CD4-positive, alpha-beta T cell (primary cell): ENCODE measurements at regions not wholly inside any gene's neighbourhood (a gene's known extent, or its start where the extent isn't known, plus 50 kb on each side); places are given as distances from the start of the nearest gene placed in this dataset.

Experiments used
- ATAC-seq: fragments of 200-7000 bp; cut with Tn5 transposase; one replicate; pipeline ENCODE4 v1.10.0; 2022; ENCODE audit warnings: mild to moderate bottlenecking; ENCODE audit not compliant: poor library complexity
- CTCF ChIA-PET: fragments of 350-600 bp; sonication (Branson Sonifier 250); formaldehyde crosslinking; loops from one replicate; lab custom pipeline; 2021; ENCODE audit warnings: antibody characterized with exemption, inconsistent platforms; lab: Charles Lee
- POLR2A ChIA-PET: fragments of 350-600 bp; sonication (Branson Sonifier 250); formaldehyde crosslinking; loops from one replicate; lab custom pipeline; 2021; ENCODE audit warnings: antibody characterized with exemption, inconsistent platforms; lab: Charles Lee
- DNase-seq, 14 experiments: peaks; one replicate each; pipeline ENCODE4 v3.0.0-alpha.2; 2013 to 2020; ENCODE audit warnings: mixed read lengths in 2 of 14
- H3K27ac ChIP-seq, 2 donors: one replicate each; pipeline versions ENCODE4 v1.5.1 to v1.7.0; 2013; ENCODE audit warnings: low read length in 2 of 2, low read depth in 1 of 2, mild to moderate bottlenecking in 1 of 2
- H3K27me3 ChIP-seq, 2 experiments: 1 replicate in 1 of 2; 2 replicates in 1 of 2; pipeline versions ENCODE4 v1.6.1 to v1.7.0; 2013; ENCODE audit warnings: low read length in 2 of 2, control low read depth in 1 of 2, mild to moderate bottlenecking in 1 of 2, moderate library complexity in 1 of 2; ENCODE audit not compliant: insufficient read depth in 2 of 2, control insufficient read depth in 1 of 2
- H3K36me3 ChIP-seq: one replicate; pipeline ENCODE4 v1.6.1; 2013; ENCODE audit warnings: low read length, control low read depth; ENCODE audit not compliant: insufficient read depth
- H3K4me1 ChIP-seq: one replicate; pipeline ENCODE4 v1.6.1; 2013; ENCODE audit warnings: low read length, control low read depth; ENCODE audit not compliant: insufficient read depth
- H3K4me3 ChIP-seq: one replicate; pipeline ENCODE4 v1.5.1; 2013; ENCODE audit warnings: mild to moderate bottlenecking, low read length, moderate library complexity
- H3K9me3 ChIP-seq, 2 experiments: 1 replicate in 1 of 2; 2 replicates in 1 of 2; pipeline versions ENCODE4 v1.6.1 to v1.7.0; 2013; ENCODE audit warnings: low read length in 2 of 2, mild to moderate bottlenecking in 2 of 2, control low read depth in 1 of 2, moderate library complexity in 1 of 2; ENCODE audit not compliant: control insufficient read depth in 1 of 2, insufficient read depth in 1 of 2
- H3K27ac Mint-ChIP-seq: one replicate; pipeline ENCODE4 v1.8.0; 2020; ENCODE audit warnings: mixed read lengths
- H3K27me3 Mint-ChIP-seq: one replicate; pipeline ENCODE4 v1.8.0; 2021; ENCODE audit warnings: mixed read lengths
- H3K36me3 Mint-ChIP-seq: one replicate; pipeline ENCODE4 v1.8.0; 2021; ENCODE audit warnings: low read depth, mixed read lengths
- H3K4me1 Mint-ChIP-seq: one replicate; pipeline ENCODE4 v1.8.0; 2021; ENCODE audit warnings: low read depth, mixed read lengths
- H3K4me3 Mint-ChIP-seq: one replicate; pipeline ENCODE4 v1.8.0; 2020; ENCODE audit warnings: mild to moderate bottlenecking, mixed read lengths
- H3K9me3 Mint-ChIP-seq: one replicate; pipeline ENCODE4 v1.8.0; 2020; ENCODE audit warnings: mixed read lengths
- intact Hi-C, 2 experiments: fragments of 100-400 bp; cut with DNase I in 1 of 2; cut with micrococcal nuclease in 1 of 2; formaldehyde crosslinking; loops; one replicate each; pipeline versions ENCODE4 v1.15.1 to v1.9.0; 2023 to 2025; cut with DNase I, micrococcal nuclease
- TF ChIP-seq, protein P1 (sequence below): fragments of 200-600 bp; IDR thresholded peaks from one replicate; pipeline ENCODE4 v1.8.0; 2022; ENCODE audit warnings: antibody characterized with exemption, mild to moderate bottlenecking

DNA sequence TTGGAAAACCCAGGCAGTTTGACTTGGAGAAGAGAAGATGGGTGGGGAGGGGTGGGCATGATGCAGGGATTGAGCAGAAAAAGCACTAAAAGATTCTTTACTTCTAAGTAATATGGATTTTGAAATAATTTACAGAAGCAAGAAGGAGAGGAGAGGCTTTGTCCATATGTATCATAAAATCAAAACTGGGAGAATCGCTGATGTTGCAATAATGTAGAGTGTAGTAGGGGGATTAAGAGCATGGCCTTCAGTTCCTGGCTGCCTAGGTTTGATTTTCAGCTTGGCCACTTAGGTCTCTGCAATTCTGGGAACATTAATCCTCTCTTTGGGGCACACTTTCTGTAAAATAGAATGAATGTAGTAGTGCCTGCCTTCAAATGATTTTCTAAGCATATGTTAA is 1760.4 kb upstream of the CELF4 start:
- ChIA-PET CTCF (no interaction called here), POLR2A (no interaction called here)
- H3K9me3 Mint-ChIP-seq, result no peaks in the 10 kb centered on the region
- no peaks in the 10 kb centered on the region for H3K27me3 Mint-ChIP-seq
- intact Hi-C loops, result no loop called here
- no peaks in the 10 kb centered on the region for H3K27me3 ChIP-seq
- no peak overlapping the region for H3K4me3 ChIP-seq
- H3K27ac ChIP-seq, result no peak overlapping the region
- H3K27ac Mint-ChIP-seq, result no peak overlapping the region
- no peaks in the 10 kb centered on the region for H3K4me1 ChIP-seq
- ATAC-seq (no peak), DNase-seq (no peak)
- H3K36me3 ChIP-seq, result no peaks in the 10 kb centered on the region
- H3K4me1 Mint-ChIP-seq, result no peaks in the 10 kb centered on the region
- H3K36me3 Mint-ChIP-seq, result no peaks in the 10 kb centered on the region
- TF ChIP-seq, protein P1, sequence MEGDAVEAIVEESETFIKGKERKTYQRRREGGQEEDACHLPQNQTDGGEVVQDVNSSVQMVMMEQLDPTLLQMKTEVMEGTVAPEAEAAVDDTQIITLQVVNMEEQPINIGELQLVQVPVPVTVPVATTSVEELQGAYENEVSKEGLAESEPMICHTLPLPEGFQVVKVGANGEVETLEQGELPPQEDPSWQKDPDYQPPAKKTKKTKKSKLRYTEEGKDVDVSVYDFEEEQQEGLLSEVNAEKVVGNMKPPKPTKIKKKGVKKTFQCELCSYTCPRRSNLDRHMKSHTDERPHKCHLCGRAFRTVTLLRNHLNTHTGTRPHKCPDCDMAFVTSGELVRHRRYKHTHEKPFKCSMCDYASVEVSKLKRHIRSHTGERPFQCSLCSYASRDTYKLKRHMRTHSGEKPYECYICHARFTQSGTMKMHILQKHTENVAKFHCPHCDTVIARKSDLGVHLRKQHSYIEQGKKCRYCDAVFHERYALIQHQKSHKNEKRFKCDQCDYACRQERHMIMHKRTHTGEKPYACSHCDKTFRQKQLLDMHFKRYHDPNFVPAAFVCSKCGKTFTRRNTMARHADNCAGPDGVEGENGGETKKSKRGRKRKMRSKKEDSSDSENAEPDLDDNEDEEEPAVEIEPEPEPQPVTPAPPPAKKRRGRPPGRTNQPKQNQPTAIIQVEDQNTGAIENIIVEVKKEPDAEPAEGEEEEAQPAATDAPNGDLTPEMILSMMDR, result no peak
- H3K4me3 Mint-ChIP-seq, result no peak overlapping the region
- peaks cover 0 to 4% of the 10 kb centered on the region in 2 experiments for H3K9me3 ChIP-seq

DNA sequence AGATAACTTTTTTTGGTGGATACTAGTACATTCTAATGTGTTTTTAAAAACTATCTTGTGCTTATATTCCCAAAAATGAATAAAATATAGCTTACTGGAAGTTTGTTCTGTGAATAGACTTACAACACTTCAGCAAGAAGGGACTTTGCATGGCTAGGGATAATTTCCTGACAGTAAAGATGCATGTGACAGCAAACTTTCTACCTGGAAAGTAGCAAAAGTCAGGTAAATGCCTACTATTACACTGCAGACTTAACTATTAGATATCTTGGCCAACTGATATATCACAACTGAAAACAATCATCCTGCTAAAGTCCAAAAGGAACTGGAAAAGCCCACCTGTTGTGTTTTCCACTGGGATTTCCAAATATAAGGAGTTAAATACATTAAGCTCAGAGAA is 1753.5 kb upstream of the CELF4 start:
- DNase-seq, result no peak
- ATAC-seq, result no peak
- H3K4me1 ChIP-seq, result no peaks in the 10 kb centered on the region
- H3K36me3 Mint-ChIP-seq, result no peaks in the 10 kb centered on the region
- no peaks in the 10 kb centered on the region for H3K9me3 ChIP-seq
- ChIA-PET CTCF (interaction anchor here (1.3 kb wide), 1 partner anchor 11 kb away, joined by 3 read pairs; no protein-coding TSS in a partner anchor), POLR2A (interaction anchor here (0.6 to 0.8 kb wide), 2 partner anchors 169 to 1686 kb away, joined by 3 to 5 read pairs; no protein-coding TSS in a partner anchor)
- H3K9me3 Mint-ChIP-seq, result peaks cover 2% of the 10 kb centered on the region
- no peak overlapping the region for H3K27ac Mint-ChIP-seq
- H3K27me3 Mint-ChIP-seq, result no peaks in the 10 kb centered on the region
- H3K4me3 Mint-ChIP-seq, result no peak overlapping the region
- TF ChIP-seq, protein P1, result no peak
- no peak overlapping the region for H3K27ac ChIP-seq
- H3K4me1 Mint-ChIP-seq, result no peaks in the 10 kb centered on the region
- H3K36me3 ChIP-seq, result no peaks in the 10 kb centered on the region
- no peak overlapping the region for H3K4me3 ChIP-seq
- intact Hi-C loops, result no loop called here
- H3K27me3 ChIP-seq, result no peaks in the 10 kb centered on the region

DNA sequence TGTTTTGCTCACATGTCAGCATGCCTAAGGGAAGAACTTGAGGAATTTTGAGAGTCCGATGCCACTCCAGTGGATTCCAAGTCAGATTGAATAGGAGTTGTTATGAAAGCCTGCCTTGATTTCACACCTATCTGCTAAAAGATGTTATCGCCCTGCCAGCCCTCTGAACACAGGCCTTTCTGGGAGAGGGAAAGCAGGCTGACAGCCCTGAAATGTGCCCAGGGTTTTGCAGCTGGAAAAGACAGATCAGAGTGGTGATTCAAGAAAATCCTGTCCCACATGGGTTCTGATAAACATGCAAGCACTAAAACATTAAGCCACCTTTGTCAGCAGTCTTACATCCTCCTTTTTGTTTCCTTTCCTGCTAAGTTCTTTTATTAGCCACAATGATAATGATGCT is 1752.9 kb upstream of the CELF4 start:
- POLR2A ChIA-PET, result interaction anchor here (0.6 to 0.8 kb wide), 2 partner anchors 169 to 1685 kb away, joined by 3 to 5 read pairs; no protein-coding TSS in a partner anchor
- Mint-ChIP-seq H3K9me3 (peaks cover 2% of the 10 kb centered on the region), H3K27ac (no peak overlapping the region), H3K27me3 (no peaks in the 10 kb centered on the region), H3K4me1 (no peaks in the 10 kb centered on the region), H3K4me3 (no peak overlapping the region), H3K36me3 (no peaks in the 10 kb centered on the region)
- DNase-seq, result no peak
- no peaks in the 10 kb centered on the region for H3K27me3 ChIP-seq
- CTCF ChIA-PET, result interaction anchor here (1.3 kb wide), 1 partner anchor 12 kb away, joined by 3 read pairs; no protein-coding TSS in a partner anchor
- H3K27ac ChIP-seq, result no peak overlapping the region
- TF ChIP-seq, protein P1, result no peak
- no peak overlapping the region for H3K4me3 ChIP-seq
- H3K4me1 ChIP-seq, result no peaks in the 10 kb centered on the region
- H3K9me3 ChIP-seq, result no peaks in the 10 kb centered on the region
- intact Hi-C loops, result no loop called here
- no peaks in the 10 kb centered on the region for H3K36me3 ChIP-seq
- ATAC-seq, result no peak
